Bronchial epithelial cell (primary cell): ENCODE measurements at regions not wholly inside any gene's neighbourhood (a gene's known extent, or its start where the extent isn't known, plus 50 kb on each side); places are given as distances from the start of the nearest gene placed in this dataset.

ENCODE experiments used
- DNase-seq: peaks from one replicate; pipeline ENCODE4 v3.0.0-alpha.2; 2010; ENCODE audit warnings: low read depth
- FAIRE-seq: peaks from 2 replicates; lab custom pipeline; 2011; peaks lifted over from hg19 to GRCh38; lab: Jason Lieb, UNC
- H3K27me3 ChIP-seq: 2 replicates; pipeline ENCODE4 v1.5.1; 2011; ENCODE audit warnings: low read length; ENCODE audit not compliant: control insufficient read depth, insufficient read depth
- H3K36me3 ChIP-seq: 2 replicates; pipeline ENCODE4 v1.5.1; 2011; ENCODE audit warnings: low read length; ENCODE audit not compliant: control insufficient read depth, insufficient read depth
- H3K4me3 ChIP-seq: 2 replicates; pipeline ENCODE4 v1.5.1; 2011; ENCODE audit warnings: mild to moderate bottlenecking, low read depth, low read length, control low read depth
- TF ChIP-seq, protein P1 (sequence below): IDR thresholded peaks from 2 replicates; pipeline ENCODE4 v1.5.1; 2011; ENCODE audit warnings: mild to moderate bottlenecking, moderate library complexity, low read length, control low read depth, inconsistent platforms; ENCODE audit not compliant: insufficient read depth, severe bottlenecking

GRCh38 chr9:13603921-13604320 is 324.4 kb upstream of the MPDZ start:
- TF ChIP-seq, protein P1, sequence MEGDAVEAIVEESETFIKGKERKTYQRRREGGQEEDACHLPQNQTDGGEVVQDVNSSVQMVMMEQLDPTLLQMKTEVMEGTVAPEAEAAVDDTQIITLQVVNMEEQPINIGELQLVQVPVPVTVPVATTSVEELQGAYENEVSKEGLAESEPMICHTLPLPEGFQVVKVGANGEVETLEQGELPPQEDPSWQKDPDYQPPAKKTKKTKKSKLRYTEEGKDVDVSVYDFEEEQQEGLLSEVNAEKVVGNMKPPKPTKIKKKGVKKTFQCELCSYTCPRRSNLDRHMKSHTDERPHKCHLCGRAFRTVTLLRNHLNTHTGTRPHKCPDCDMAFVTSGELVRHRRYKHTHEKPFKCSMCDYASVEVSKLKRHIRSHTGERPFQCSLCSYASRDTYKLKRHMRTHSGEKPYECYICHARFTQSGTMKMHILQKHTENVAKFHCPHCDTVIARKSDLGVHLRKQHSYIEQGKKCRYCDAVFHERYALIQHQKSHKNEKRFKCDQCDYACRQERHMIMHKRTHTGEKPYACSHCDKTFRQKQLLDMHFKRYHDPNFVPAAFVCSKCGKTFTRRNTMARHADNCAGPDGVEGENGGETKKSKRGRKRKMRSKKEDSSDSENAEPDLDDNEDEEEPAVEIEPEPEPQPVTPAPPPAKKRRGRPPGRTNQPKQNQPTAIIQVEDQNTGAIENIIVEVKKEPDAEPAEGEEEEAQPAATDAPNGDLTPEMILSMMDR, result no peak
- Histone ChIP-seq H3K36me3 (no peaks in the 10 kb centered on the region), H3K4me3 (no peak overlapping the region), H3K27me3 (no peaks in the 10 kb centered on the region)
- no peak for FAIRE-seq
- no peak for DNase-seq

DNA sequence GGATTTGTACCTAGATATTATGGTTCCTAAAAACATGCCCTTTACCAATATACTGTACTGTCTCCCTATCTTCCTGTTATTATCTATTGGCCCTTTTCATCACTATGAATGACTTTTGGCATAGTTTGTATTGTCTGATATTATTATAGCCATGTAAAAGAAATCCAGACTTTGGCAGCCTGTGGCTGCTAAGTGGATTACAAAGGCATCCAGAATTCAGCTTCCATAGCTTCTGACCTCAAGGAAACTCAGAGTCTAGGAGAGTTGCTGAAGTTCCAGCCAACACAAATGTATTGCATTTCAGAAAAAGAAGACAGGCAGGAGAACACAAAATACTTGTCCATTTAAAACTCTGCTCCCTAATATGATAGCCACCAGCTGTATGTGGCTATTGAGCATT is 319.2 kb upstream of the MPDZ start:
- H3K36me3 ChIP-seq, result no peaks in the 10 kb centered on the region
- DNase-seq (no peak), FAIRE-seq (no peak)
- no peaks in the 10 kb centered on the region for H3K27me3 ChIP-seq
- TF ChIP-seq, protein P1, result no peak
- H3K4me3 ChIP-seq, result no peak overlapping the region

GRCh38 chr9:13597427-13597826 is 317.9 kb upstream of the MPDZ start:
- DNase-seq (no peak), FAIRE-seq (no peak)
- TF ChIP-seq, protein P1, result no peak
- H3K27me3 ChIP-seq, result no peaks in the 10 kb centered on the region
- H3K4me3 ChIP-seq, result no peak overlapping the region
- H3K36me3 ChIP-seq, result no peaks in the 10 kb centered on the region

GRCh38 chr9:13597004-13597403 is 317.5 kb upstream of the MPDZ start:
- Histone ChIP-seq H3K4me3 (no peak overlapping the region), H3K27me3 (no peaks in the 10 kb centered on the region), H3K36me3 (no peaks in the 10 kb centered on the region)
- DNase-seq (no peak), FAIRE-seq (no peak)
- TF ChIP-seq, protein P1, result no peak

DNA sequence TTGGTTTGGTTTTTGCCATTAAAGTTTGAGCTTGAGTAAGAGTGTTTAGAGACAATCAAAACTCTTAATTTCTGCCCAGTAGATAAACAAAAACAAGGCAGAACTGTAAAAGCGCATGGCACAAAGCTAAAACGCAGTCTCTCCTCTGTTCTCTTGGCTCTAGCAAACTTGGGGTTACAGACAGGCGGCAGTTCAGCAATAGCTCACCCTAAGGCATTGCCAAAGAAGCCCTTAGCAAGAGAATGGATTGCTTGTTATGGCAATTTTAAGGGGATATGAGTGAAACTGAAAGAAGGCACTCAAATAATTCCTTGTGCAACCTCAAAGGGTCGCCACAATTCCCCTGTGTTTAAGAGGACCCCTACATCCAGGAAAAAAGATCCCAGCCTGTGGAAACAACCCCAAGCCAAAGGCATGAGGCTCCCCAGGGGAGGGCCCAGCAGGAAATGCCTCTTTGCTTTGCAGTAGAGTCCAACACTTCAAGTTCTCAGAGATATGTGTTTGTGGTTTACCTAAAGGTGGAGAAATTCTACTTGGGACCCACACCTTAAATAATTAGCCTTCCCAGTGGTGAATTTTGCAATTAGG is 317.0 kb upstream of the MPDZ start:
- no peaks in the 10 kb centered on the region for H3K27me3 ChIP-seq
- TF ChIP-seq, protein P1, result no peak
- H3K36me3 ChIP-seq, result no peaks in the 10 kb centered on the region
- DNase-seq (no peak), FAIRE-seq (no peak)
- no peak overlapping the region for H3K4me3 ChIP-seq

DNA sequence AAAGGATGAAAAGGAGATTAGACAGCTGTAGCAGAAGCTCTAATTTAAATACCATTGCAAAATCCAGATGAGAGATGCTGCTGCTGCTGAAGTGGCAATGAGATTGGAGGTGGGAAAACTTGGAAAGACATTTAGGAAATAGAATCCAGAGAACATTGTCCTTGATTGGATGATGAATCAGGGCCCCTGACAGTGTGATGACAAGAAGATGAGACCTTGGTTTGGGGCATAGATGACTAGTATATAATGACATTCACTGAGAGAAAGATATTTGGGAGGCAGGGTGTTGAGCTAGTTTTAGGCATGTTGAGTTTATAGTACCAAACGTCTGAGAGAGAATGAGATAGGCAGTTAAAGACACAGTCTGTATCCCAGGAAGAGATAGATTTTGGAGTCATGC is 311.5 kb upstream of the MPDZ start:
- TF ChIP-seq, protein P1, result no peak
- H3K27me3 ChIP-seq, result no peaks in the 10 kb centered on the region
- DNase-seq (no peak), FAIRE-seq (no peak)
- H3K4me3 ChIP-seq, result no peak overlapping the region
- no peaks in the 10 kb centered on the region for H3K36me3 ChIP-seq
